ENCODE measurements at regions not wholly inside any gene's neighbourhood (a gene's known extent, or its start where the extent isn't known, plus 50 kb on each side); places are given as distances from the start of the nearest gene placed in this dataset.

GRCh38 chr7:3193379-3194120 is 107.5 kb upstream of the SDK1 start:
- Histone ChIP-seq H3K4me1 (ENCODE audit: control insufficient read depth, insufficient read depth, low read length) (peaks cover 3% of the 10 kb centered on the region; the same call in 1 of the 2 replicates), H3K56ac (ENCODE audit: extremely low read depth, insufficient read depth, low read length) (no peak overlapping the region), H3K27ac (ENCODE audit: insufficient read depth, low read length) (no peak overlapping the region), H3K36me3 (ENCODE audit: control insufficient read depth, insufficient read depth, low read length) (no peaks in the 10 kb centered on the region), H4K8ac (ENCODE audit: low read depth in 2 of 2, low read length in 2 of 2) (no peak overlapping the region), H3K79me1 (ENCODE audit: low read depth in 1 of 2, low read length in 2 of 2) (no peaks in the 10 kb centered on the region), H3K27me3 (ENCODE audit: control insufficient read depth, insufficient read depth, low read length) (no peaks in the 10 kb centered on the region), H3K23ac (ENCODE audit: low read depth, low read length) (no peak overlapping the region), H3K4me3 (ENCODE audit: insufficient read depth, low read depth, low read length) (no peak overlapping the region), H3K4me2 (ENCODE audit: low read depth, low read length) (no peak overlapping the region), H3K18ac (ENCODE audit: low read depth, low read length) (no peak overlapping the region; the same call in 1 of the 2 replicates), H3K14ac (replicated peaks; ENCODE audit: low read depth, low read length) (no peak overlapping the region), H4K5ac (ENCODE audit: low read depth, low read length) (no peak overlapping the region), H2BK5ac (ENCODE audit: low read depth, low read length, poor library complexity, severe bottlenecking) (no peak overlapping the region), H3K9me3 (ENCODE audit: control insufficient read depth, insufficient read depth, low read length) (no peaks in the 10 kb centered on the region), H2AK9ac (replicated peaks; ENCODE audit: low read depth, low read length, poor library complexity) (no peak overlapping the region), H3K9ac (ENCODE audit: low read depth, low read length) (no peak overlapping the region), H3K9me1 (ENCODE audit: insufficient read depth, low read length) (no peaks in the 10 kb centered on the region; the same call in 1 of the 2 replicates), H2AFZ (replicated peaks; ENCODE audit: low read length, poor library complexity) (no peak overlapping the region), H2AK5ac (ENCODE audit: low read depth, low read length) (0 out of 2 replicates have a peak overlapping the region, but pooled peaks have one; percentile 0), H3K4ac (ENCODE audit: low read depth, low read length) (no peak overlapping the region), H2BK15ac (ENCODE audit: low read depth, low read length) (no peak overlapping the region), H2BK20ac (ENCODE audit: low read depth, low read length) (no peak overlapping the region), H2BK120ac (ENCODE audit: low read depth, low read length) (0 out of 2 replicates have a peak overlapping the region, but pooled peaks have one; percentile 53), H4K20me1 (ENCODE audit: insufficient read depth, low read length) (no peaks in the 10 kb centered on the region), H4K91ac (ENCODE audit: insufficient read depth, low read depth, low read length) (no peak overlapping the region)
- ChIA-PET POLR2A (ENCODE audit: unreplicated experiment) (no interaction called here), CTCF (no interaction called here)
- intact Hi-C loops (cut with micrococcal nuclease) (no loop called here), dilution Hi-C loops (cut with HindIII; ENCODE audit: low sequenced_read_pairs, unreplicated experiment) (no loop called here), in situ Hi-C loops (cut with MboI; ENCODE audit: low sequenced_read_pairs) (no loop called here)
- DNase-seq, result no peak
- 100% methylated on average over 2 of the region's 9 CpGs; no CpG with 5 or more reads in 1 of the 2 experiments for WGBS, 2 experiments (ENCODE audit: extremely low coverage in 2 of 2, insufficient read length in 1 of 2)
- TF ChIP-seq MXI1 (IDR thresholded peaks at IDR 0.05; ENCODE audit: borderline replicate concordance, low read depth, low read length) (no peak), CHD1 (IDR thresholded peaks at IDR 0.05; ENCODE audit: low read depth, low read length) (no peak), RCOR1 (IDR thresholded peaks at IDR 0.05; ENCODE audit: insufficient replicate concordance, low read length) (no peak)
- ATAC-seq (ENCODE audit: low read depth), result no peak
- no TSS peak for BruUV-seq (replicated peaks)
